Kidney capillary endothelial cell (primary cell): ENCODE measurements at regions not wholly inside any gene's neighbourhood (a gene's known extent, or its start where the extent isn't known, plus 50 kb on each side); places are given as distances from the start of the nearest gene placed in this dataset.

ENCODE experiments used
- DNase-seq: peaks from one replicate; pipeline ENCODE4 v3.0.0-alpha.2; 2018; ENCODE audit warnings: low spot score

- DNase-seq, result no peak
Observed at GRCh38 chr20:56996533-56996932, 269.9 kb downstream of the BMP7 start.

GRCh38 chr20:56998438-56998837, 268.0 kb downstream of the BMP7 start:
- DNase-seq, result no peak

GRCh38 chr20:57000441-57000968, 265.9 kb downstream of the BMP7 start:
- DNase-seq, result no peak

GRCh38 chr20:57001126-57001767, 265.2 kb downstream of the BMP7 start:
- DNase-seq, result no peak

GRCh38 chr20:57002066-57002570, 264.3 kb downstream of the BMP7 start:
- no peak for DNase-seq

GRCh38 chr20:57003012-57003411, 263.4 kb downstream of the BMP7 start:
- no peak for DNase-seq

GRCh38 chr20:57004416-57004815, 262.0 kb downstream of the BMP7 start:
- DNase-seq, result no peak

GRCh38 chr20:57004951-57005933, 261.2 kb downstream of the BMP7 start:
- DNase-seq, result no peak

- DNase-seq, result no peak
Observed at GRCh38 chr20:57006411-57007170, 259.9 kb downstream of the BMP7 start.

GRCh38 chr20:57007171-57007540, 259.3 kb downstream of the BMP7 start:
- no peak for DNase-seq

GRCh38 chr20:57008217-57008616, 258.2 kb downstream of the BMP7 start:
- DNase-seq, result no peak

- DNase-seq, result no peak
Observed at GRCh38 chr20:57009355-57009754, 257.1 kb downstream of the BMP7 start.

GRCh38 chr20:57009775-57010174, 256.7 kb downstream of the BMP7 start:
- DNase-seq, result no peak

- no peak for DNase-seq
Observed at GRCh38 chr20:57012691-57013090, 253.8 kb downstream of the BMP7 start.

GRCh38 chr20:57013217-57013616, 253.2 kb downstream of the BMP7 start:
- no peak for DNase-seq

GRCh38 chr20:57013741-57014140, 252.7 kb downstream of the BMP7 start:
- DNase-seq, result no peak

- DNase-seq, result no peak
Observed at GRCh38 chr20:57020364-57020763, 246.1 kb downstream of the BMP7 start.

- DNase-seq, result no peak
Observed at GRCh38 chr20:57022306-57022705, 244.1 kb downstream of the BMP7 start.

GRCh38 chr20:57023007-57023406, 243.4 kb downstream of the BMP7 start:
- DNase-seq, result no peak

- DNase-seq, result no peak
Observed at GRCh38 chr20:57023997-57024396, 242.4 kb downstream of the BMP7 start.

- DNase-seq, result no peak
Observed at GRCh38 chr20:57024849-57025248, 241.6 kb downstream of the BMP7 start.

- DNase-seq, result no peak
Observed at GRCh38 chr20:57025261-57025660, 241.2 kb downstream of the BMP7 start.
